A549 (cell line): ENCODE measurements at regions not wholly inside any gene's neighbourhood (a gene's known extent, or its start where the extent isn't known, plus 50 kb on each side); places are given as distances from the start of the nearest gene placed in this dataset.

Source experiments
- MYC ChIP-seq: IDR thresholded peaks from 2 replicates; pipeline ENCODE4 v1.6.1; 2012; ENCODE audit warnings: mild to moderate bottlenecking, inconsistent platforms, low read length, improper control_type of control experiment, borderline replicate concordance
- POLR2A ChIP-seq: IDR thresholded peaks from 2 replicates; pipeline ENCODE4 v1.6.1; 2012; ENCODE audit warnings: mild to moderate bottlenecking, low read length
- TF ChIP-seq, protein P1 (sequence below): fragments of 450-650 bp; IDR thresholded peaks from 2 replicates; pipeline ENCODE4 v1.6.1; 2014; ENCODE audit warnings: antibody characterized with exemption

GRCh38 chr2:236769981-236770671 lies 200.5 kb downstream of the ACKR3 start:
- TF ChIP-seq, protein P1, sequence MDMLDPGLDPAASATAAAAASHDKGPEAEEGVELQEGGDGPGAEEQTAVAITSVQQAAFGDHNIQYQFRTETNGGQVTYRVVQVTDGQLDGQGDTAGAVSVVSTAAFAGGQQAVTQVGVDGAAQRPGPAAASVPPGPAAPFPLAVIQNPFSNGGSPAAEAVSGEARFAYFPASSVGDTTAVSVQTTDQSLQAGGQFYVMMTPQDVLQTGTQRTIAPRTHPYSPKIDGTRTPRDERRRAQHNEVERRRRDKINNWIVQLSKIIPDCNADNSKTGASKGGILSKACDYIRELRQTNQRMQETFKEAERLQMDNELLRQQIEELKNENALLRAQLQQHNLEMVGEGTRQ, result no peak
- TF ChIP-seq MYC, result no peak
- no peak for TF ChIP-seq POLR2A
